SK-N-SH (cell line): ENCODE measurements at regions not wholly inside any gene's neighbourhood (a gene's known extent, or its start where the extent isn't known, plus 50 kb on each side); places are given as distances from the start of the nearest gene placed in this dataset.

Source experiments
- JUND ChIP-seq: IDR thresholded peaks from 2 replicates; pipeline ENCODE4 v1.4.0; 2012
- MEF2A ChIP-seq: IDR thresholded peaks from 2 replicates; pipeline ENCODE4 v1.4.0; 2012; ENCODE audit warnings: low read depth, borderline replicate concordance
- NRF1 ChIP-seq: IDR thresholded peaks from 2 replicates; pipeline ENCODE4 v1.6.1; 2012; ENCODE audit warnings: low read depth, mild to moderate bottlenecking, low read length

GRCh38 chr2:189391201-189391600, 50.1 kb upstream of the WDR75 start (continued):
- TF ChIP-seq NRF1 (no peak), MEF2A (no peak), JUND (no peak)
